Activated T-helper 1 cell treated with anti-CD3 and anti-CD28 coated beads, Interleukin-12 subunit alpha, Interleukin-12 subunit beta, Interleukin-2, Interleukin-4 antibody, amounts not matched to agents 30 ng/mL and 10 ng/mL and 1 ng/mL, durations not matched to agents 14 hours and 24 hours and 36 hours (primary cell): ENCODE measurements at regions not wholly inside any gene's neighbourhood (a gene's known extent, or its start where the extent isn't known, plus 50 kb on each side); places are given as distances from the start of the nearest gene placed in this dataset.
"Not testable (repeated sequence)": the region's sequence is repeated elsewhere in the genome, so short reads cannot be mapped to it uniquely, and the experiment has no call there.

Experiments
- DNase-seq: peaks from one replicate; pipeline ENCODE4 v3.0.0; 2021; ENCODE audit warnings: low spot score
- H3K27ac Mint-ChIP-seq: one replicate; pipeline ENCODE4 v1.8.0; 2021; ENCODE audit warnings: mild to moderate bottlenecking, mixed read lengths
- H3K27me3 Mint-ChIP-seq: one replicate; pipeline ENCODE4 v1.8.0; 2022; ENCODE audit warnings: mild to moderate bottlenecking, moderate library complexity, mixed read lengths; ENCODE audit not compliant: insufficient read depth
- H3K36me3 Mint-ChIP-seq: one replicate; pipeline ENCODE4 v1.8.0; 2021; ENCODE audit warnings: low read depth, mixed read lengths
- H3K4me1 Mint-ChIP-seq: one replicate; pipeline ENCODE4 v1.8.0; 2021; ENCODE audit warnings: low read depth, mixed read lengths
- H3K4me3 Mint-ChIP-seq: one replicate; pipeline ENCODE4 v1.8.0; 2021; ENCODE audit warnings: mild to moderate bottlenecking, moderate library complexity, mixed read lengths
- H3K9me3 Mint-ChIP-seq: one replicate; pipeline ENCODE4 v1.8.0; 2021; ENCODE audit warnings: mixed read lengths
- intact Hi-C: fragments of 100-400 bp; cut with micrococcal nuclease; formaldehyde crosslinking; loops from one replicate; pipeline ENCODE4 v1.15.1; 2024

DNA sequence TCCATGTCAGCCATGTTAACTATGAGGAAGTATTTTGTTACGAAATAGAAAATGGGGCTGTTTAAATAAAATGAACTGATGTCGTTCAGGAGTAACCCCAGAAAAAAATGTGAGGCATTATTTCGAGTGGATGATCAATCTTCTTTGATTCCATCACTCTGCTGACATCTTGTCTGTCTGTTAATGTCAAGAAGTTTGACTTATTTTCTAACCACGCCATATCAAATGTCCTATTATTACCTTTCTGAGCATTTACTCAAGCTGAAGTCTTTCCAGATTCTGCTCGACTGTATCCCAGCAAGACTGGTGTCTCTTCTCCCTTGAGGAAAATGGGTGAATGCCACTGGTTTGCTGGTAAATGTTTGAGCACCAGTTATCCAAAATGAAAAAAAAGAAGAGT, 672.9 kb upstream of the SOX11 start:
- DNase-seq, result no peak
- Mint-ChIP-seq H3K27ac (no peak overlapping the region), H3K4me3 (no peak overlapping the region), H3K9me3 (peaks cover 29% of the 10 kb centered on the region), H3K27me3 (no peaks in the 10 kb centered on the region), H3K4me1 (no peaks in the 10 kb centered on the region), H3K36me3 (no peaks in the 10 kb centered on the region)
- intact Hi-C loops, result loop anchor here (5.0 kb wide), 1 partner anchor 1448 kb away; no protein-coding TSS in a partner anchor

DNA sequence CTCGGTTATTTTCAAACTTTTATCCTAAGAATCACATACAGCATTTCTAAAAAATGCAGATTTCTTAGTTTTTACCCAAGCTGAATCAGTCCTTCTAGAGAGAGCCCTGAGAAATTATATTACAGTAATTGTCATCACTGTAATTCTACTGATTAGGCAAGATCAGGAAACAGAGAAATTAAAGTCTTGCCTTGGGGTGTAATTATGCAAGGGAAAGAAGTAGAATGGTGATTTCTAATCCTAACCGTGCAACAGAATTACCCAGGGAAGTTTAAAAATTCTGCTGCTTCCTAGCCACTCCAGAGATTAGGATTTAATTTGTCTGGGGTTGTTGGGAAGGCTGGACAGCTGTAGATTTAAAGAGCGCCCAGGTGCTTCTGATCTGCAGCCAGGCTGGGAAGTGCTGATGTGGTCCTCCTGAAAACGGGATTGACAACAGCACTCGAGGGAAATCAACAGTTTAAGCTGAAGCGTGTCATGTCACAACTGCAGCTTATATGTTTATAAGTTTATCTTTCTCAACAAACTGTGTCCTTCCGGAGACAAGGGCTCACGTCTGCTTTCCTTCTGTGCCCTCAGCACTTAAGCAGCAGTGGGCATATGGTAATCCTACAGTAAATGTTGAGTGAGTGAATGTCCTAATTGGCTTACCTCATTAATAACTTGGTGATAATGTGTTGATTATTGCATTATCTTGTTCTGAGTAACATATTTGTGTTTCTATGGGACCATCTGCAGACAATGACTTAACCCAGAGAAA, 671.9 kb upstream of the SOX11 start:
- Mint-ChIP-seq H3K27ac (no peak overlapping the region), H3K36me3 (no peaks in the 10 kb centered on the region), H3K27me3 (no peaks in the 10 kb centered on the region), H3K4me3 (no peak overlapping the region), H3K9me3 (peaks cover 30% of the 10 kb centered on the region), H3K4me1 (no peaks in the 10 kb centered on the region)
- no peak for DNase-seq
- intact Hi-C loops, result no loop called here

DNA sequence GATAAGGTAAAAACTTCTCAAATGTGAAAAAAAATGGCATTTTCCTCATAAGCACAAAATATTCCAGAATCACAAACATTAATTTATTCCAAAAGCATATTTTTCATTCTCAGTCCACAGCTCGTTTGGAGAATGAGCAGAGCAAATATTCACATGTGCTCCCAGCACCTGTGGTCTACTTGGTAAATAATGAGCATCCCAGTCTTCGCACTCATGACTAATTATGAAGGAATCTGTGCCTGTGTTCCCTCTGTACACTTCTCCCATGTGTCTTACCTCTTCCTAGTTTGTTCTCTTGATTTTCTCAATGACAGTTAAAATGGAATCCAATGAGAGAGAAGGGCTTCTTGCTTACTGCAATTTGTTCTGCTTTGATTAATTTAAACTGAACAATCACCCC, 671.0 kb upstream of the SOX11 start:
- DNase-seq, result no peak
- peaks cover 30% of the 10 kb centered on the region for H3K9me3 Mint-ChIP-seq
- H3K4me3 Mint-ChIP-seq, result no peak overlapping the region
- no peaks in the 10 kb centered on the region for H3K4me1 Mint-ChIP-seq
- H3K27me3 Mint-ChIP-seq, result no peaks in the 10 kb centered on the region
- intact Hi-C loops, result no loop called here
- H3K36me3 Mint-ChIP-seq, result no peaks in the 10 kb centered on the region
- H3K27ac Mint-ChIP-seq, result no peak overlapping the region

DNA sequence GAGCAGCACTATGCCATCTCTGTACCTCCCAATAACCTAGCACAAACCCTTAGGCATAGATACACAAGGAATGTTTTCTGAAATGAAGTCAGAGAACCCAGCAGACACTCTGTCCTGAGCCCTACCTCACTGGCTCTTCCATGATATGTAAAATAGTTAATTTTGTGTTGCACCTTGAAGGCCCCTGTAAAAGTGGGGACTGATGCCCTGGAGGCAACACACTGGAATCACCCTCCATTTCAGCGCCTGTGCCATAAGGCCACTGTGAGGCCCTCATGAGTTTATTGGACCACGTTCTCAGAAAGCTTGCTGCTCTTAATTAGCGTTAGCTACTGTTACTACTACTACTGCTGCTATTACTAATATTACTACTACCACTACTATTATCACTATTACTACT, 670.1 kb upstream of the SOX11 start:
- Mint-ChIP-seq H3K36me3 (no peaks in the 10 kb centered on the region), H3K27ac (no peak overlapping the region), H3K27me3 (no peaks in the 10 kb centered on the region), H3K9me3 (peaks cover 36% of the 10 kb centered on the region), H3K4me3 (no peak overlapping the region), H3K4me1 (no peaks in the 10 kb centered on the region)
- no peak for DNase-seq
- intact Hi-C loops, result no loop called here

DNA sequence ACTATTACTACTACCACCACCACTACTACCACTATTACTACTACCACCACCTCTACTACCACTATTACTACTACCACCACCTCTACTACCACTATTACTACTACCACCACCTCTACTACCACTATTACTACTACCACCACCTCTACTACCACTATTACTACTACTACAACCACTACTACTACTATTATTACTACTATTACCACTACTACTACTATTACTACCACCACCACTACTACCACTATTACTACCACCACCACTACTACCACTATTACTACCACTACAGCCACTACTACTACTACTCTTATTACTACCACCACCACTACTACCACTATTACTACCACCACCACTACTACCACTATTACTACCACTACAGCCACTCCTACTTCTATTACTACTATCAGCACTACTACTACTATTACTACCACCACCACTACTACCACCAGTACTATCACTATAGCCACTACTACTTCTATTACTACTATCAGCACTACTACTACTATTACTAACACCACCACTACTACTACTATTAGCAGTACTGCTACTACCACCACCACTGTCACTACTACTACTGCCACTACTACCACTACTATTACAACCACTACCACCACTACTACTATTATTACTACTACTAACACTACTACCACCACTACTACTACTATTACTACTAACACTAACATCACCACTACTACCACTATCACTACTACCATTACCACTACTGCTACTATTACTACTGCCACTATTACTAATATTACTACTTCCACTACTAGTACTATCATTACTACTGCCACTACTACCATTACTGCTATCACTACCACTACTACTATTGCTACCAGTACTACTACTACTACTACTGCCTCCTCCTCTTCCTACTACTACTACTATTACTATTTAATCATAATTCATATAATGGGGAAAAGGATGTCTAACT, 669.2 kb upstream of the SOX11 start:
- H3K36me3 Mint-ChIP-seq, H3K27me3 Mint-ChIP-seq, H3K4me1 Mint-ChIP-seq, intact Hi-C loops, H3K4me3 Mint-ChIP-seq, DNase-seq: not testable (repeated sequence)
- peaks cover 29% of the 10 kb centered on the region for H3K9me3 Mint-ChIP-seq
- peak overlapping the region; percentile 21 for H3K27ac Mint-ChIP-seq

DNA sequence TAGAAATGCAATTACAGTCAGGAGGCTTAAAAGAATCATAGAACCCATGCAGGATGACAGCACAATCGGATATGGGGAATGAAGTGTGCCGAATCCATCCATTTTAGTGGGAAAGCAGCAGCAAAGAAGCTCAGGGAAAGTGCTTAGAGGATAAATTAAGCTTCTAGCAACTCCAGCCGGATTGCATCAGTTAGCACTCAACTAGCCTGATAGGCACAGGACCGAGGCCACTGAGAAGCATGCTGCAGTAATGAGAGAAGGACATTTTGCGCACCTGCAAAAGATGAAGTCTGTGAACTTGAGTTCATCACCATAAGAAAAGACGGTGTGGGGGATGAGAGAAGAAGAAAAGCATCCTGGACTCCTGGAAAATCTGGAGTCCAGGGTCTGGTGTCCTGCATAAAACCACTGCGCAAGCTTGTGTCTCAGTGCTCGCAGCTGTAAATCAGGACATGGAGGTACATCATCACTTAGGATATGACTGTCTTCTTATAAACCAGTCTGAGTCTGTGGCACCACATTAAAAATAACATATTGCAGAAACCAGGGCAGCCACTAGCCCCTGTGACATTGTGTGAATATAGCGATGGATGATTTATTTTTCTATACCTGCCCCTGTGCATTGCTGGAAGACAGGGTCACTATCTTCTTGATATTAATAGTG, 665.5 kb upstream of the SOX11 start:
- Mint-ChIP-seq H3K27me3 (no peaks in the 10 kb centered on the region), H3K9me3 (peaks cover 37% of the 10 kb centered on the region), H3K27ac (no peak overlapping the region), H3K4me1 (no peaks in the 10 kb centered on the region), H3K36me3 (no peaks in the 10 kb centered on the region), H3K4me3 (no peak overlapping the region)
- intact Hi-C loops, result no loop called here
- no peak for DNase-seq

DNA sequence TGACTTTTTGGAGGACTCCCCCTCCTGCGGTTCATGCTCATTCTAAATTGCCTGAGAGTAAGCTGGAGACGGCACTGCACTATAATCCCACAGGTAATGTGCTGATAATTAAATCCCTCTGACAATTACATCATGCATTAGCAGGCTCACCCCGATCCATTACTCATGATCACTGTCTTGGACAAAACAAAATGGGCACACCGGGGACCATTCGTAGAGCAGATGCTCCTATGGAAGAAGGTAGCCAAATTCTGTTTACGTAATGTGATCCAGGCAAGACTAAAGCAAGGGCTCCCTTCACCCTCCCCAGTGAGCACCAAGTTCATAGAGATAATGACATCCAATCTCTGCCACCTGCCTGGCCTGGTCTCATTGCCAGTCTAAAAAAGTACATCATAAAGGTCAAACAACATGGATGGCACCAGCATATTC, 657.1 kb upstream of the SOX11 start:
- Mint-ChIP-seq H3K4me1 (no peaks in the 10 kb centered on the region), H3K27me3 (no peaks in the 10 kb centered on the region), H3K4me3 (no peak overlapping the region), H3K9me3 (no peaks in the 10 kb centered on the region), H3K27ac (no peak overlapping the region), H3K36me3 (no peaks in the 10 kb centered on the region)
- intact Hi-C loops, result no loop called here
- DNase-seq, result no peak

DNA sequence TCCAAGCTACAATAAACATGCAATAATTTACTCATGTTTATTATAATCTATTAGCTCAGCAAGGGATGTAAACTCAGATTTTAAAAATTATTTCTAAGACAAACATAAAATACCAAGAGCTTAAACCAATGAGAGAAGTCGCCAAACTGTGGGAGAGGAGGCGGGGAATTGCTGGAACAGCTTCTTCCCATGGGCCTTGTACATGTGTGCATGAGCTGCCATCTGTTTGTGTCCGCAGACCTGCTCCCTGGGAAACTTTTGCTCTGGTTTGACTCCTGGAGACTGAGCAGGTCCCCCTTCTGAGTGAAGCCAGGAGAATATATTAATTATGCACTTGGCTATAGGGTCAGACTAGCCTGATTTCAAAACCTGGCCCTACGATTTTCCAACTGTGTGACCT, 655.9 kb upstream of the SOX11 start:
- Mint-ChIP-seq H3K27ac (no peak overlapping the region), H3K4me1 (no peaks in the 10 kb centered on the region), H3K9me3 (no peaks in the 10 kb centered on the region), H3K27me3 (no peaks in the 10 kb centered on the region), H3K36me3 (no peaks in the 10 kb centered on the region), H3K4me3 (no peak overlapping the region)
- intact Hi-C loops, result no loop called here
- DNase-seq, result no peak

DNA sequence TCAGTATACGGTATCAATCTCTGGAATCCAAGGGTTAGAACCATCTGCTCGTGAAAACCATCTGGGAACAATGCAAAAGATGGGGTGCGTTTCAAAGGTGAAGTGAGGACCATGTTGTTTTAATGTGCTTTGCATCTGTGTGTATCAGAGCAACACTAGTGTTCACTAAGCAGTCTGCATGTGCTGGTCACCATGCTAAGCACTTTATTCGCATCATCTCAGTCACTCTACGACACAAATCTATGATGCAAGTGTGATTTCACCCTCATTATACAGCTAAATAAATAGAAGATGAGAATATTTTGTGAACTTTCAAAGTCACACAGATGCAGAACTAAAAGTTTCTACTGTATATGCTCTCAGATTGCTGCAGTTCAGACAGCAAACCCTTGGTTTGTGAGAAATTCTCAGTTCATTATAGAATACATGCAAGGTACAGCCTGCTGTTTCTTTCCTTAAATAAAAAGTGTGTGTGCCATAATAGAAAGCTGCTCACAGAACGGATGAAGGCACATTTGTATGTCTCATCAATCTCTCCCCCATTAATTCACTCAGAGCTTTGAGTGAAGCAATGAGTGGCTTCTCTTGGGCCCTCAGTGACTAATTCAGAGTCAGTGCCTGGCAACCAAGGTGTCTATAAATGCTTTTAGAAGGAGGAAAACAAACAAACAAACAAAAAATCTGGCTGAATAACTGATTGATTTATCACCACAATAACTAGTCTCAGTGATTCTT, 652.8 kb upstream of the SOX11 start:
- Mint-ChIP-seq H3K9me3 (no peaks in the 10 kb centered on the region), H3K4me1 (no peaks in the 10 kb centered on the region), H3K27me3 (no peaks in the 10 kb centered on the region), H3K36me3 (no peaks in the 10 kb centered on the region), H3K4me3 (no peak overlapping the region), H3K27ac (no peak overlapping the region)
- intact Hi-C loops, result no loop called here
- no peak for DNase-seq

DNA sequence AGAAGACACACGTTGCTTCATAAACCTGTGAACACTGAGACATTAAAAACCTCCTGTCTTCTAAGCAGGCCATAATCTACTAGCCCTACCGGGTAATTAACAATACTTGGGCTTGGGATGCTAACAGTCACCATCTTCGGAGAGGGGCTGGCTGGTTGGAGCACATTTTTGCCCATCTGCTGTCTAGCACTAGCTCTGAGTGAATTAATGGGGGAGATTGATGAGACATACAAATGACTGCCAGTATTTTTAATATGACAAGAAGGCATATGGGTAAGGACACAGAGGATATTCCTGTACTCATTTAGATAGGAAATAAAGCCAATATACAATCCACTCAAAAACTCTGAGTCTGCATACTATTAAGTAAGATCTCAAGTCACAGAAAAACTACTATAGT, 651.6 kb upstream of the SOX11 start:
- Mint-ChIP-seq H3K27ac (no peak overlapping the region), H3K4me1 (no peaks in the 10 kb centered on the region), H3K9me3 (no peaks in the 10 kb centered on the region), H3K36me3 (no peaks in the 10 kb centered on the region), H3K27me3 (no peaks in the 10 kb centered on the region), H3K4me3 (no peak overlapping the region)
- intact Hi-C loops, result no loop called here
- no peak for DNase-seq

DNA sequence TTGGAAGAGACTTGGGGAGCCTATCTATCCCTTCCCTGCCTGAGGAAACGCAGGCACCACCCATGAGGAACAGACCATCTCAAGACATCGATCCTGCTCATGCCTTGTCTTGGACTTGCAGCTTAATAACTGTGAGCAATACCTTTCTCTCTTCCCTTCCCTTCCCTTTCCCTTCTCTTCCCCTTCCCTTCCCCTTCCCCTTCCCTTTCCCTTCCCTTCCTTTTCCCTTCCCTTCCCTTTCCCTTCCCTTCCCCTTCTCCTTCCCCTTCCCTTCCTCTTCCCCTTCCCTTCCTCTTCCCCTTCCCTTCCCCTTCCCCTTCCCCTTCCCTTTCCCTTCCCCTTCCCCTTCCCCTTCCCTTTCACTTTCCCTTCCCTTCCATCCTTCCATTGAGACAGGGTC, 650.7 kb upstream of the SOX11 start:
- DNase-seq, result no peak
- intact Hi-C loops, result no loop called here
- Mint-ChIP-seq H3K4me3 (no peak overlapping the region), H3K27ac (no peak overlapping the region), H3K4me1 (no peaks in the 10 kb centered on the region), H3K27me3 (no peaks in the 10 kb centered on the region), H3K36me3 (no peaks in the 10 kb centered on the region), H3K9me3 (no peaks in the 10 kb centered on the region)

DNA sequence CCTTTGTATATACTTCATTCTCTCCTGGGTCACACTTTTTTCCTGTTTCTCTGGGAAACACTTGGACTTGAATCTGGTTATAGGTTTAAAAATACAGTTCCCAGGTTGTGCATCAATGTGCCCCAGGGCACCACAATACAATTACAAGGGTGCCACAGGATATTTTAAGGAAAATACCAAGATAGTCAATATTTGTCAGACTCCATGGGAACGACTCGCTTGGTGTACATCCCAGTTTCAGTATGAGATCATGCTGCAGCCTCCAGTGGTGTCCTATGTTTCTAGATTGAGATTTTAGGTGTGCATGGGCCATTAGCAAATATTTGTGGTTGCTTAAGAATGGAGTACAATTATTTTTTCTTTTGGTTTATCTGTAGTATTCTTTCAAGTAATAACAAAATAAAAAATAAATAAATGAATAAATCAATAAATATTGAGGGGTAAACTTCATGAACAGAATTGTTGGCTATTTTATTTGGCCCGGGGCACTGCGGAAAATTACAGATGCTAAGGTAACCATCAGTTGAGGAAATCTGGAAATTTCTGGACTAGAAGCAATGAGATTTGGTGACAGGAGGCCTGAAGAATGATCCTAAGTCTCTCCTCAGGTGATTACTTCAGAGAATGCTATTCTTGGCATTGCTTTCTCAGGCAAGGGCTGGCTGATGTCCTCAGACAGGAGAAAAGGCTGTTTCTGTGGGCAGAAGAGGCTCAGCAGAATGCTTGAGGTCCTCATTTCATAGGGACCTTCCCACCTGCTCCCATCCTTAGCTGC, 649.3 kb upstream of the SOX11 start:
- Mint-ChIP-seq H3K27ac (no peak overlapping the region), H3K4me3 (no peak overlapping the region), H3K4me1 (no peaks in the 10 kb centered on the region), H3K27me3 (no peaks in the 10 kb centered on the region), H3K9me3 (no peaks in the 10 kb centered on the region), H3K36me3 (no peaks in the 10 kb centered on the region)
- intact Hi-C loops, result no loop called here
- no peak for DNase-seq
